RPMI7951 (cell line): ENCODE measurements at regions not wholly inside any gene's neighbourhood (a gene's known extent, or its start where the extent isn't known, plus 50 kb on each side); places are given as distances from the start of the nearest gene placed in this dataset.

Experiments used
- DNase-seq: peaks from one replicate; pipeline ENCODE4 v3.0.0-alpha.2; 2012; ENCODE audit warnings: low read depth

- no peak for DNase-seq
Measured at GRCh38 chr1:193355626-193356025, 169.2 kb upstream of the B3GALT2 start.

- DNase-seq, result peak; percentile 5
Measured at GRCh38 chr1:193355178-193355577, 168.8 kb upstream of the B3GALT2 start.

GRCh38 chr1:193348769-193349535 lies 162.5 kb upstream of the B3GALT2 start:
- DNase-seq, result no peak

- DNase-seq, result peak; percentile 33
Measured at GRCh38 chr1:193348091-193348768, 161.8 kb upstream of the B3GALT2 start.

GRCh38 chr1:193346085-193346484 lies 159.7 kb upstream of the B3GALT2 start:
- no peak for DNase-seq

GRCh38 chr1:193342811-193343210 lies 156.4 kb upstream of the B3GALT2 start:
- DNase-seq, result no peak

GRCh38 chr1:193340331-193340730 lies 153.9 kb upstream of the B3GALT2 start:
- DNase-seq, result no peak

- no peak for DNase-seq
Measured at GRCh38 chr1:193339401-193339800, 153.0 kb upstream of the B3GALT2 start.

GRCh38 chr1:193338194-193338593 lies 151.8 kb upstream of the B3GALT2 start:
- peak; percentile 24 for DNase-seq

- DNase-seq, result peak; percentile 62
Measured at GRCh38 chr1:193335806-193336428, 149.5 kb upstream of the B3GALT2 start.

- no peak for DNase-seq
Measured at GRCh38 chr1:193333166-193333565, 146.8 kb upstream of the B3GALT2 start.

- peak; percentile 23 for DNase-seq
Measured at GRCh38 chr1:193326296-193326695, 139.9 kb upstream of the B3GALT2 start.

GRCh38 chr1:193325771-193326170 lies 139.4 kb upstream of the B3GALT2 start:
- peak; percentile 54 for DNase-seq

GRCh38 chr1:193325042-193325441 lies 138.6 kb upstream of the B3GALT2 start:
- DNase-seq, result peak; percentile 35

- DNase-seq, result peak; percentile 77
Measured at GRCh38 chr1:193322211-193322610, 135.8 kb upstream of the B3GALT2 start.

- DNase-seq, result peak; percentile 65
Measured at GRCh38 chr1:193321242-193321840, 134.9 kb upstream of the B3GALT2 start.

GRCh38 chr1:193320270-193320669 lies 133.9 kb upstream of the B3GALT2 start:
- no peak for DNase-seq

- peak; percentile 4 for DNase-seq
Measured at GRCh38 chr1:193318347-193318746, 131.9 kb upstream of the B3GALT2 start.

- no peak for DNase-seq
Measured at GRCh38 chr1:193313354-193314140, 127.1 kb upstream of the B3GALT2 start.

GRCh38 chr1:193312432-193312831 lies 126.0 kb upstream of the B3GALT2 start:
- DNase-seq, result no peak

- no peak for DNase-seq
Measured at GRCh38 chr1:193311226-193311948, 125.0 kb upstream of the B3GALT2 start.
